GM12878 (cell line): ENCODE measurements at regions not wholly inside any gene's neighbourhood (a gene's known extent, or its start where the extent isn't known, plus 50 kb on each side); places are given as distances from the start of the nearest gene placed in this dataset.

Experiments
- MEF2B ChIP-seq: fragments of 450-650 bp; IDR thresholded peaks from 2 replicates; pipeline ENCODE4 v1.6.1; 2018; ENCODE audit warnings: mild to moderate bottlenecking, moderate library complexity; ENCODE audit not compliant: partially characterized antibody, poor library complexity, severe bottlenecking
- POLR2AphosphoS5 ChIP-seq: IDR thresholded peaks from 2 replicates; pipeline ENCODE4 v1.6.1; 2011; ENCODE audit warnings: mild to moderate bottlenecking, low read length, inconsistent platforms
- SP1 ChIP-seq: IDR thresholded peaks from one replicate; pipeline ENCODE4 v1.6.1; 2011; ENCODE audit warnings: low read depth, low read length
- TF ChIP-seq, protein P1 (sequence below): IDR thresholded peaks from 2 replicates; pipeline ENCODE4 v1.6.1; 2012; ENCODE audit warnings: low read depth, low read length, improper control_type of control experiment

DNA sequence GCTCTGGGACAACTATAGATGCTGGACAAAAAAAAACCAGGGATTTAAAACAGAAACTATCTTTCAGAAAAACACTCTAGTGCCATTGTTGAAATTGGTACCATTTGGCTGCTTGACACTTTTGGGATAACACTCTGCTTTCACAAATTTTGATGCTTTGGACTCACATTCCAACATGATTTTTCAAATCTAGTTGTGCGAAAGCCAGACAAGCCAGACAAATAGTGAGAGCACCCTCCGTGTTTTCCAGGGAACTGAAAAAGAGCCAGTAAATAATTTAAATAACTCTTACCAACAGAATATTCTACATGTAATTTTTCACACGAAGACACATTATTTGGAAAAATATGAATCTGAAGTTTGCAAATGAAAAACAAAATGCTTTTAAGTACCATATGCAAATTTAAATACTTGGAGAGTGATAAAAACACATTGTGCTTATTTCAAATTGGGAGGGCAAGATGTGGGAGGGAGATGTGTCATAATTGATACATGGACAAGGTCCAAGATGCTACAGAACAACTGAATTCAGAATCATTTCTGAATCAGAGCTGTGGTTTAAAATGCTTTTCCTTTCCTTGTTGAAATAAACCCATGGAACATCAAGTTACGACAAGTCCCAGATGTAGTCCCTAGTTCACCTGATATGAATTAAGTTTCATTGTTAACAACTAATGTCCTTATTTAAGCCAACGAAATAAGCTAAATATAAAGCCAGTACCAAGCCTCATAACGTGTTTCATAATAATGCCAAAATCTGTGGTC, 144.2 kb upstream of the SOX2 start:
- TF ChIP-seq MEF2B (no peak), SP1 (no peak), POLR2AphosphoS5 (no peak)
- TF ChIP-seq, protein P1, sequence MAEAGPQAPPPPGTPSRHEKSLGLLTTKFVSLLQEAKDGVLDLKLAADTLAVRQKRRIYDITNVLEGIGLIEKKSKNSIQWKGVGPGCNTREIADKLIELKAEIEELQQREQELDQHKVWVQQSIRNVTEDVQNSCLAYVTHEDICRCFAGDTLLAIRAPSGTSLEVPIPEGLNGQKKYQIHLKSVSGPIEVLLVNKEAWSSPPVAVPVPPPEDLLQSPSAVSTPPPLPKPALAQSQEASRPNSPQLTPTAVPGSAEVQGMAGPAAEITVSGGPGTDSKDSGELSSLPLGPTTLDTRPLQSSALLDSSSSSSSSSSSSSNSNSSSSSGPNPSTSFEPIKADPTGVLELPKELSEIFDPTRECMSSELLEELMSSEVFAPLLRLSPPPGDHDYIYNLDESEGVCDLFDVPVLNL = no peak
